Left colon (tissue), 2 donors: ENCODE measurements at regions not wholly inside any gene's neighbourhood (a gene's known extent, or its start where the extent isn't known, plus 50 kb on each side); places are given as distances from the start of the nearest gene placed in this dataset.
"Not testable (repeated sequence)": the region's sequence is repeated elsewhere in the genome, so short reads cannot be mapped to it uniquely, and the experiment has no call there.

ENCODE experiments used
- ATAC-seq: fragments of 200-7000 bp; cut with Tn5 transposase; one replicate; pipeline ENCODE4 v1.9.1; 2020; ENCODE audit warnings: mild to moderate bottlenecking, moderate library complexity
- DNase-seq, 2 donors: peaks; one replicate each; pipeline ENCODE4 v3.0.0-alpha.2; 2020
- intact Hi-C, 2 donors: fragments of 100-400 bp; cut with DNase I in 1 of 2; cut with micrococcal nuclease in 1 of 2; formaldehyde crosslinking; loops; one replicate each; pipeline versions ENCODE4 v1.11.2 to v1.14.0; 2022; cut with DNase I, micrococcal nuclease
- donor health status: DM: no; HTN: no; CAD: no.
- donor health status: DM: yes; HTN: yes; CAD: no.

DNA sequence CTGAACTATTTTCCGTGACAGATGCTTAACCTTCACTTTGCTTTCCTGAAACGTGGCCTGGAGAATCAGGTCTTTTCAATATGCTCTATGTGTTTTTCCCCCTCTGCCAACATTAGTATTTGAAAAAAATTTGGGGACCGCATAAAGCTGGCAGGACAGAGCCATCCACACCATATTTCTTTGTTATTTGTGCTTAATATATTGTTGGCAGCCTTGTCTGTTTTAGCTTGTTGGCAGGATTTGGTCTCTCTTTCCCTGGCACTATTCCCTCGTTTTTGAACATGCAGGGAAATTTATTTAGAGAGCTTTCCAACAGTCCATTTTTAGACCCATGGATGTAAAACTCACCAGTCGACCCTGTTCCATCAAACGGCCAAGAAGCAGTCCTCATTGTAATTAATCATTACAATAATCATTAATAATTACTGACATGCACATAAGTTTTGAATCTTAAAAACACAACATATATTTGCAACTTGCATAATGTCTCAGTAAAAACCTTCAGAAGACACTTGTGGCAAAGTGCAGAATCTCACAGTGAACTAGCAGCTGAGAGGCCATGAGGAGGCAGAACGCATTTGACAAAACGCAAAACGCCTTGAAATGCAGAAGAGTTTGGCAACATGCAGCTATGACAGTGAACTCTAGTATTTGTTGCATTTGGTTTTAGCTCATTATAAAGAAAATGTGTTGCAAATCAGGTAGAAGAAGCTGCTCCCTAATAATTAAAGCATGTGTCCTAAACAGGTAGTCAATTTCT lies 514.2 kb downstream of the C6orf118 start:
- intact Hi-C loops: no loop called here
- ATAC-seq (no peak), DNase-seq (no peak)

DNA sequence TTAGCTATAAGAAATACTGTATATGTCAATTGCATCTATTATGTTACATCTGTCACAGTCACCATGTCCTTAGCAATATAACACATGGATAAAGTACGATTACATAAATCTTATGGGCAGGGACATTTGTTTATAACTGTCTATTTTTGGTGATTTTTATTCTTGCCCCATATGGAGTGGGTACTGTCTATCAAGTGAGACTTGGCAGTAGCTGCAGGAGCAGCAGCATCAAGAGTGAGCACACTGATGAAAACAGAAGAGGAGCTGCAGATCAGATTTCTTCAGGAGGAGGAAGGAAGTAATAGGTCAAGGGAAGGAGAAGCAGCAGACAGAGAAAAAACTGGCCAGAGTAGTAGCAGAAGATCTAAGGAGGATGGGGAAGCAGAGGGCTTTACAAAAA lies 516.7 kb downstream of the C6orf118 start:
- no peak for ATAC-seq
- intact Hi-C loops: no loop called here
- DNase-seq: no peak

DNA sequence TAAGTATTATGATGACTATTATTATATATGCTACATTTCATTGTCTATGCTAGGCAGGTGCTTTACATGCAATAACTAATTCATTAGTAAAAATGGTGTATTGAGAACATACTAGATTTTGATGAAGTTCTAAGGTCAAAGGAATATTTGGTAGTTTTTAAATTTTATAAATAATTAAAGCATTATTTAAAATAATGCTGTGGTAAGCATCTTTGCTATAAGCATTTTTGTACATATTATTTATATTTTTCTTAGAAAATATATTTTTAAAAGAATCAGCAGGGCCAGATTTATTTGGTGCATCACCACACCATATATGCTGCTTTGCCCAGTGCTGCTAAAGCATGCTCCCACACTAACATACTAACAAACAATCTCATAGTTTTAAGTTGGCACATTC lies 517.9 kb downstream of the C6orf118 start:
- ATAC-seq: no peak
- intact Hi-C loops: no loop called here
- DNase-seq: no peak

DNA sequence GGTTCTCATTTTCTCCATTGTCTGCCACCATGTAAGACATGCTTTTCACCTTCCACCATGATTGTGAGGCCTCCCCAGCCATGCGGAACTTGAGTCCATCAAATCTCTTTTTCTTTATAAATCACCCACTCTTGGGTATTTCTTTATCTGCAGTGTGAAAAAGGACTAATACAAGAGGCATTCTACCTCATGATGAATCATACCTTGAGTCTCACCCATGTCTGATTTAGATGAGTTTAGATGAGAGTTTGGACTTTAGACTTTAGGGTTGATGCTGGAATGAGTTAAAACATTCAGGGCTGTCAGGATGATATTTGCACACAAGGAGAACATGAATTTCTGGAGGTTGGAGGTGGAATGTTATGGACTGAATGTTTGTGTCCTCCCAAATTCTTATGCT lies 545.6 kb downstream of the C6orf118 start:
- ATAC-seq (no peak), DNase-seq (no peak)
- intact Hi-C loops: no loop called here

DNA sequence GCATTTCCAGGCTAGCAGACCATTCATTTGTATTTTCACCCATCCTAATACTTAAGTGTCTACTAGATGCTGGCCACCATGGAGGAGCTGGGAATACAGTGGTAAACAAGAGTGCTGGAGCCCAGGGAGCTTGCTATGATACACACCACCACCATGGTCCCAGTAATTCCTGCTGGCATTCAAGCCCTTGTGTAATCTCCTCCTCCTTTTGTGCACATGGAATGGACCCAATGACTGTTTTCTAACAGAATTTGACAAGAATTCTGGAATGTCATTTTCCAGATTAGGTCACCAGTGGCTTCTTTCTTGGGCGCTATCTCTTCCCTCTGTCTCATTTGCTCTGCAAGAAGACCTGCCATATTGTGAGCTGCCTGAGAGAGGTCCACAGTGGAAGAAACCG lies 552.0 kb downstream of the C6orf118 start:
- no peak for DNase-seq
- intact Hi-C loops: no loop called here
- no peak for ATAC-seq

DNA sequence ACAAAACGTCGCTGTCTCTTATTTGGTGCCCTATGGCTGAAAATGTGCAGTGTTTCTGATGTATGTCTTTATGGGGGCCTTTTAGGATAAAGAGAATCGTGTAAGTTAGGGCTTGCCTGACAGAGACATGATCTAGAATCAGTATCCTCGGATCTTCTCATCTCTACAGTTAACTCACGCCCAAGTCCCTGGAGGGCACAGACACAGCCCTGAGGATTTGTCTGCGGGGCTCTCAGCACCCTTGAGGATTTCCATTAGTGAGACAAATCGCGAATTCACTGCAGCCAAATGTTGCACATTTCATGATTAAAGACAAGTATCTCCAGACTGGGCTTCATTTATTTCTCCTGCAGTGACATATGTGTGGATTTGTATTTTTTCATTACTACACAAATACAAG lies 552.7 kb downstream of the C6orf118 start:
- ATAC-seq (no peak), DNase-seq (no peak)
- intact Hi-C loops: no loop called here

DNA sequence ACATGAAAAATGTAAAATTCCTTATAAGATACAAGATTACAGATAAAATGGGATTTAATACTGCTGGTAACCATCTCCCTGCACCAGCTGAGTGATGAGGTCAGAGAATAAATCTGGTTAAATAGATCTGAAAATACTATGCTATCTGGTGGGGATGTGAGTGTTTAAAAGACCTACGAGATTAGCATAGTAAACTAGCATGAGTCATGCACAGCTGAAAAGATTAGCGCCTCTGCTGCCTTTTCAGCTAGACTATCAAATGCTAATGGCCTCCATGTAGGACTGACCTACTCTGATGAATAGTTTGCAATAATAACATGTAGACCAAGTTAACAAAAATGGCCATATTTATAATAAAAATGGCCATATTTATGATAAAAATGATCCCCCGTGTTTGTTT lies 553.3 kb downstream of the C6orf118 start:
- intact Hi-C loops: no loop called here
- DNase-seq: no peak

DNA sequence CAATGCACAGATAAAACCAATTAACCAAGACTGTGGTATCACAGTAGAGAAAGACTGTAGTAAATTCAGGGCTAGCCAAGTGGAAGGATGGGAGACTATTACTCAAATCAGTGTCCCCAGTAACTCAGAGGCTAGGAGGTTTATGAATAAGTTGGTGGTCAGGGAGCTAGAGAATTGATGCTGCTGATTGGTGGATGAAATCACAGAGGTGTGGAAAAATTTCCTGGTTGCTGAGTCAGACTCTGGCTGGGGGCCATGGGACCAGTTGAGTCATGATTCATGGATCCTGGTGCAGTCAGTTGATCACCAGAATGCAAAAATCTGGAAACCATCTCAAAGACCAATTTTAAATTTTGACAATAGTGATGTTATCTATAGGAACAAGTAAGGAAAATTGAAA lies 555.9 kb downstream of the C6orf118 start:
- DNase-seq: no peak
- no peak for ATAC-seq
- intact Hi-C loops: no loop called here

More for the DNA sequence above, 553.3 kb downstream of the C6orf118 start:
- ATAC-seq: no peak

DNA sequence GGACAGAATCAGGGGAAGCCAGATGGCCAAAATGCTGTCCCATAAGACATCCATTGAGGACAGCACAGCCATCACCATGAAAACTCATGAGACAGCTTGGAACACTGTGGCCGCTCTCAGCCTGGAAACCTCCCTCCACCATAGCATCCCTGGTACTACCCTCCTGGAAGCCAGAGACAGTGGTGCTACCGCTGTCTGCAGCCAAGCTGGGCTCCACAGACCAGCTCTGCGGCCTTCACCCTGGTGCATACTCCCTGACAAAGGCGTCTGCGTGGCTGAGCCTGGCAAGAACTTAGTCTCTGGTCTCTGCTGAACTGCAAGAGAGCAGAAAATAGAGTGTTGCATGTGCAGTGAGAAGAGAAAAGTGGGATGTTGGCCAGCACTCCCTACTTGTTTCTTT lies 558.0 kb downstream of the C6orf118 start:
- DNase-seq (no peak), ATAC-seq (no peak)
- intact Hi-C loops: no loop called here

DNA sequence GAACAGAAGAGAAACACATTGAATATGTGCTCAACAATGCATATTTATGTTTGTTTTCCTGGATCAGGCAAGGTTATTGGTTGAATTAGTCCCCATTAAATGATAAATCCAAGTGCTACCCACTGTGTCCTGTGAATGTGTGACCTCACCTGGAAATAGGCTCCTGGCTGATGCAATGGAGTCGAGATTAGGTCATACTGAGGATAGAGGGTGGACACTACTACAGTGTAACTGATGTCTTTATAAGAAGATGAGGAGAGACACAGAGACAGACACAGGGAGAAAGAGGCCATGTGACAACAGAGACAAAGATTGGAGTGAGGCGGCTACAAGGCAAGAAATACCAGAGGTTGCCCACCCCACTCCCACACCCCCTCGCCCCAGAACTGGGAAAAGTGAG lies 559.3 kb downstream of the C6orf118 start:
- DNase-seq (no peak), ATAC-seq (no peak)
- intact Hi-C loops: no loop called here

DNA sequence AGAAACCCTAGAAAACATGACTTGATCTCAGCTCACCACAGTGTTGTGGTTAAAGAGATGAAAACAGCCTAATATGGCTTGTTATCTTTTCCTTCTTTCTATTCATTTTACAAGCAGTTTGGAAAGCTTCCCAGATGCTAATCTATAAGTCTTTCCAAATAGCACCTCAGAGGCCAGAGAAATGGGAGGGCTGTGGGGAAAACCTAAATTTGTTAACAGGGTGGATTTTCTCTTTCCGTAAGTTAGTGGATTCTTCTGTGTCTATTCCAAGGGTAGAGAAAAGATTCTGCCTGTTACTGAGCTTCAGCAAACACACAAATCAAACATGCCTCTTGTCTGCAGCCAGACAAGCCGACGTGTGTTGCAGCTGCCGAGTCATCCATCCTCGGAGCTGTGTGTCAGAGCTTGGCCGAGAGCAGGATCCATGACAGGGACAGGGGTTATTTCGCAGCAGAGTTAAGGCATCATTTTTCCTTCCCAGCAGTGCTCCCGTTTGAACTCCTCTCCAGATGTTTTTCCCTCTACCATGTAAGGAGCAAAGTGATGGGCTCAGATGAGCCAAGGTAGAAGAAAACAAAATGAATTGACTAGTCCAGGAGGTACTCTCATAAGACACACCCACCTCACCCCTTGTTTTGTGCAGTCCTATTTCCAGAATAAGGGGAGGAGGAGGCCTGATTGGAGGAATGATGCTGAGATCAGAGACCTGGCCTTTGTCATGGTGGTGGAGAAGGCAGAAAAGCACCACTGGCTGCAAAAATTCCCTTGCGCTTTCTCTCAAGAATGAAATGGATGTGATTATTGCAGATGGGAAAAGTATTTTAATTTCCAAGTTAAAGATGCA lies 560.0 kb downstream of the C6orf118 start:
- intact Hi-C loops: no loop called here
- DNase-seq: no peak
- ATAC-seq: no peak

DNA sequence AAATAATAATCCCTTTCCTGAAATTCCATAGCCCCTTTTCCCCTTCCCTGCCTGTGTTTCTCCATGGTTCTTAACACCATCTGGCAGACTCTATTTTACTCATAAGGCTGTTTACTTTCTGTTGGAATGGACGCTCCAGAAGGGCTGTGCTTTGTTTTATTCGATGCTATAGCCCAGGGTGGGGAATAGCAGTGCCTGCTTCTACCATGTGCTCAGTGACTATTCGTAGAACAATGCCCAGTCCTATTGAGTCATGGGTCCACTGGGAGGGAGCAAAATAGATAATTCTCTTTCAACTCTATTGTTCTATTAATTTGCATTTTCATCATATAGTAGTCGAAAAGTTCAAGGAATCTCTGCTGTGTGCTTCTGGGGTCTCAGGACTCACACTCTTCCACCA lies 565.1 kb downstream of the C6orf118 start:
- no peak for DNase-seq
- intact Hi-C loops: no loop called here
- no peak for ATAC-seq

DNA sequence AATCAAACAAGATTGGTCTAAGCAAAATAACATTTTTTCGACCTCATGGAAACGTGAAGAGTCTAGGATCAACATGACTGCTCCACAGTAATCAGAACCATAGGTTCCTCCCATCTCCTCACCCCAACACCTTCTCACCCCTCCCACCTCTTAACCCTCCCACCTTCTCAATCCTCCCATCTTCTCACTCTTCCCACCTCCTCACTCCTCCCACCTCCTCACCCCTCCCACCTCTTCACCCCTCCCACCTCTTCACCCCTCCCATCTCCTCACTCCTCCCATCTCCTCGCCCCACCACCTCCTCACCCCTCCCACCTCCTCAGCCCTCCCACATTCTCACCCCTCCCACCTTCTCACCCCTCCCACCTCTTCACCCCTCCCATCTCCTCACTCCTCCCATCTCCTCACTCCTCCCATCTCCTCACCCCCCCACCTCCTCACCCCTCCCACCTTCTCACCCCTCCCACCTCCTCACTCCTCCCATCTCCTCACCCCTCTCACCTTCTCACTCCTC lies 567.4 kb downstream of the C6orf118 start:
- intact Hi-C loops: no loop called here
- no peak for ATAC-seq
- DNase-seq: no peak

DNA sequence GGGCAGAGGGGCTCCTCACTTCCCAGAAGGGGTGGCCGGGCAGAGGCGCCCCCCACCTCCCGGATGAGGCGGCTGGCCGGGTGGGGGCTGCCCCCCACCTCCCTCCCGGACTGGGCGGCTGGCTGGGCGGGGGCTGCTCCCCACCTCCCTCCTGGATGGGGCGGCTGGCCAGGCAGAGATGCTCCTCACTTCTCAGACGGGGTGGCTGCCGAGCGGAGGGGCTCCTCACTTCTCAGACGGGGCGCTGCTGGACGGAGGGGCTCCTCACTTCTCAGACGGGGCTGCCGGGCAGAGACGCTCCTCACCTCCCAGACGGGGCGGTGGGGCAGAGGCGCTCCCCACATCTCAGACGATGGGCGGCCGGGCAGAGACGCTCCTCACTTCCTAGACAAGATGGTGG lies 573.3 kb downstream of the C6orf118 start:
- DNase-seq, intact Hi-C loops, ATAC-seq: not testable (repeated sequence)

DNA sequence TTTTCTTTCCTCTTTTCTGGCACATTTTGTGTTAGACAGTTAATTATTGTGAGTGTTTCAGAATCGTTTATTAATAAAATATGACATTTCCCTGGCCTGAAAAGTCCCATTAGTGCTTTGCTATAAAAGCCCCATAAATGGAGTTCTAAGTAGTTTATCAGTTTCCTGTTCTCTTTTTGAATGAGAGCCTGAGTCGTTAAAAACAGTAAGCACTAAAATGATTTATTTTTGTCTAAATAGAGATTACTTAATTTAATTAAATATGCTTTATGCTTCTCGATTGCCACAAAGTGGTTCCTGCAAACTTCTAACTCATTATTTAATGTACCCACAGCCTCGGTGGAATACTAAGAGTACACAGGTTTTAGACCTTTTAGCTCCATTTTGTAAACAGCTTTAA lies 577.9 kb downstream of the C6orf118 start:
- DNase-seq (no peak), ATAC-seq (no peak)
- intact Hi-C loops: no loop called here

DNA sequence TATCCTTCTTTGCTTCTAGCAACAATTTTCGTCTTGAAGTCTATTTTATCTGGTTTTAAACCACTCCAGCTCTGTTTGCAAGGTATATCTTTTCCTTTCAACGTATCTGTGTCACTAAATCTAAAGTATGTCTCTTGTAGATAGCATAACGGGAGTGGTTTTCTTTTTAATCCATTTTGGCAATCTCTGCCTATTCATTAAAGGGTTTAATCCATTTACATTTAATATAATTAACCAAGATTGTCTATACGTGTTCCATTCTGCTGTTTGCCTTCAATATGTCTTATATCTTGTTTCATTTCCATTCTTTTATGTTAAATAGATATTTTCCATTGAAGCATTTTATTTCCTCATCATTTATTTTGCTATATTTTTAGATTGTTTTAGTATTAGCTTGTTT lies 587.9 kb downstream of the C6orf118 start:
- ATAC-seq (no peak), DNase-seq (no peak)
- intact Hi-C loops: no loop called here

DNA sequence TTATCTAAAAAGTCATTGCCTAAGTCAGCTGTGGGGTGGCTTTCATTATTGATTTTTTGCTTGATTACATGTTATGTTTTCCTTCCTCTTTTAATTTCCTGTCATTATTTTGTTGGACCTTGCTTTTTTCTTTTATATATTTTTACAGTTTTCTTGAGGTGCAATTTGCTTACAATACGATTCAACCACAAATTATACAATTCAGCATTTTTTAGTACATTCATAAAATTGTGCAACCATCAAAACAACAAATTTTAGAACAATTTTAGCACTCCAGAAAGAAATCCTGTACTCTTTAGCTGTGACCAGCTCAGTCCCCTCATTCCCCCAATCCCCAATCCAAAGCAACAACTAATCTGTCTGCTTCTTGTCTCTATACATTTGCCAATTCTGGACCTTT lies 608.9 kb downstream of the C6orf118 start:
- ATAC-seq: no peak
- intact Hi-C loops: no loop called here

DNA sequence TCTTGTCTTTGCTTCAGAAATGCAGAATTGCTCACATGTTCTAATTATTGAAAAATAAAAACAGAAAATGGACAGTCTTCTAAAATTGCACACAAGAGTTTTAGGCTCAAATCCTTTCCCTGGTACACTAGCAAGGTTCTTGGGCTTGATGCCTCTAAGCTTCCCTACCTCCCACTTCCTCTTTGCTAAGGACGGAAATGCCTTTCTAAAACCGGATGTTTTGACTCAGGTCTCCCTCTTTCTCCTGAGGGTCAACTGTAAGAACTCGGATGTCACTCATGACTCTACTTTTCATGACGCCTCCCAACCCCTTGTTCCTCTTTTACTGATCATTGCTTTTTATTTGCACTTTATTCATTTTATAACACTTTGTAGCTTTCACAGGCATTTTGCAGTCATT lies 613.5 kb downstream of the C6orf118 start:
- intact Hi-C loops: no loop called here
- ATAC-seq (no peak), DNase-seq (no peak)

More for the DNA sequence above, 608.9 kb downstream of the C6orf118 start:
- DNase-seq: no peak

DNA sequence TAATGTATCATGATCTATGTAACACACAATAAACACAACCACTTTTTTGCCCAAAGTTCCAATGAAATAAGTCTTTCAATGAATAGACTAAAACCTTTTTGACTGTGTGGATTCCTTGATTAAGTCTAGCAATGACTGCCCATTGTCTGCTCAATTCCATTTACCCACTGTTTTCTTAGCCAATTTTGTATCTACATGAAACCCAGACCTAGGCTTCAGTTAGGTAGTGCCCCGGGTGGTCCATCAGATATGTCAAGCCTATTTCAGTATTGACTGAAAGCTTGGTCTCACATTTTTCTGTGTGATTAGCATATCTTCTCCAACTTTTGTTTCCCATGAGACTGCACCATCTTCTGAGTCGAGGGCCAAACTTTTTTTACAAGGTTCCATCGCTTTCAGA lies 615.0 kb downstream of the C6orf118 start:
- DNase-seq (no peak), ATAC-seq (no peak)
- intact Hi-C loops: no loop called here

DNA sequence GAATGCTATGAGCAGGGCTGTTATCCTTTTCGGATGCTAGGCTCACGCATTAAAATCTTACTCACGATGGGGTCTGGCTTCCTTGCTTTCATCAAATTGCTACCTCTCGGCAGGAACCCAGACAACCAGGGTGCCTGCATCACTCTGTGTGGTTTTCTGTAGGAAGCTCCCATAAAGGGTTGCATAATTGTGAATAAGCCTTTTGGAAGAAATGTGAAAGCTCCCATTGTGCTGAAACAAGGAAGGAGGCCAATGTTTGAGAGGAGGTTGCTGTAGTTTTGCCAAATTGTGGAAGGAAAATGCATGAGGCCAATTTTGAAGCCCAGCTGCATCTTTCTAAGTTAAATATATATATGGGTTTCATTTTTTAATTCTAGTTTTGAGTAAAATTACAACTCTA lies 615.5 kb downstream of the C6orf118 start:
- DNase-seq (no peak), ATAC-seq (no peak)
- intact Hi-C loops: no loop called here
